ENCODE measurements at regions not wholly inside any gene's neighbourhood (a gene's known extent, or its start where the extent isn't known, plus 50 kb on each side); places are given as distances from the start of the nearest gene placed in this dataset.

DNA sequence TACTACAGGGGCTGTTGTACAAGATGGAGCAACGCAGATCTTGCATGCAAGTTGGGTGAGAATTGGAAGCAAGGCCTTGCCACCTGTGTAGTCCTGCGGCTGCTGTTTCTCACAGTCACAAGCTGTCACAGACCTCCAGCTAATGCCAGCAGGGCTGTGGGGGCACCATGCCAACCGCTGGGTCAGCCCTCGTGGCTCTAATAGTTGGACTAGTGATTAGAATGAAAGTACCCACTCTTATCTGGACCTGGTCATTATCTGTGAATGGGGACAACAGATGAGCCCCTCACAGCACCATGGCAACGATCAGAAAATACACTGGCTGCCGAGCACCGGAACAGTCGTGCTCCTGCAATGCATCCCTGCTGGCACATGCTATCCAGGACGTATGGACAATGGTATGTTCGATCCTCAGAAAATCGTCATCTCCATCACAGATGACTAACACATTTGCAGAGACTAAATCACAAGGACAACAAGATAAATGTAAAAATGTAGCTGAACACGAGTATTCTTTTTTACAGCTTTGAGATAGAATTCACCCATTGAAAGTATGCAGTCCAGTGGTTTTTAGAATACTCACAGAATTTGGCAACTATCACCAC lies 80.4 kb upstream of the CALN1 start:
- Histone ChIP-seq H3K27ac (no peak overlapping the region), H3K36me3 (no peaks in the 10 kb centered on the region), H3K4me1 (ENCODE audit: control insufficient read depth in 1 of 2, low read depth in 2 of 2) (no peaks in the 10 kb centered on the region), H3K4me3 (no peak overlapping the region), H3K27me3 (replicated peaks; ENCODE audit: insufficient read depth) (no peaks in the 10 kb centered on the region), H3K9me3 (no peaks in the 10 kb centered on the region)
- DNase-seq (ENCODE audit: low spot score) (no peak), ATAC-seq (ENCODE audit: insufficient number of reproducible peaks, low FRiP score, low read depth) (no peak)
- TF ChIP-seq, protein P1, sequence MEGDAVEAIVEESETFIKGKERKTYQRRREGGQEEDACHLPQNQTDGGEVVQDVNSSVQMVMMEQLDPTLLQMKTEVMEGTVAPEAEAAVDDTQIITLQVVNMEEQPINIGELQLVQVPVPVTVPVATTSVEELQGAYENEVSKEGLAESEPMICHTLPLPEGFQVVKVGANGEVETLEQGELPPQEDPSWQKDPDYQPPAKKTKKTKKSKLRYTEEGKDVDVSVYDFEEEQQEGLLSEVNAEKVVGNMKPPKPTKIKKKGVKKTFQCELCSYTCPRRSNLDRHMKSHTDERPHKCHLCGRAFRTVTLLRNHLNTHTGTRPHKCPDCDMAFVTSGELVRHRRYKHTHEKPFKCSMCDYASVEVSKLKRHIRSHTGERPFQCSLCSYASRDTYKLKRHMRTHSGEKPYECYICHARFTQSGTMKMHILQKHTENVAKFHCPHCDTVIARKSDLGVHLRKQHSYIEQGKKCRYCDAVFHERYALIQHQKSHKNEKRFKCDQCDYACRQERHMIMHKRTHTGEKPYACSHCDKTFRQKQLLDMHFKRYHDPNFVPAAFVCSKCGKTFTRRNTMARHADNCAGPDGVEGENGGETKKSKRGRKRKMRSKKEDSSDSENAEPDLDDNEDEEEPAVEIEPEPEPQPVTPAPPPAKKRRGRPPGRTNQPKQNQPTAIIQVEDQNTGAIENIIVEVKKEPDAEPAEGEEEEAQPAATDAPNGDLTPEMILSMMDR (IDR thresholded peaks at IDR 0.05): no peak

DNA sequence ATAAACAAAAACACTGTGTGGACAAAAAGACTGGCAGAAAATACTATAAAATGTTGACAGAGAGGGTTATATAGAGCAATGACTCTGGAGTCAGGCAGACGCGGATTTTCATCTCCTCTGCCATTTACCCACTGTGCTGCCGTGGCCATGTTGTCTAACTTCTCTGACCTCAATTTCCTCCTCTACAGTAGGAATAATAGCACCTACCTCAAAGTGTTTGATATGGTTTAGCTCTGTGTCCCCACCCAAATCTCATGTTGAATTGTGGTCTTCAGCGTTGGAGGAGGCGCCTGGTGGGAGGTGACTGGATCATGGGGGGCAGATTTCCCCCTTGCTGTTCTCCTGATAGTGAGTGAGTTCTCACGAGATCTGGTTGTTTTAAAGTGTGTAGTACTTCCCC lies 78.2 kb upstream of the CALN1 start:
- no peak overlapping the region for H3K27ac ChIP-seq
- TF ChIP-seq, protein P1 (IDR thresholded peaks at IDR 0.05): no peak
- H3K4me1 ChIP-seq (ENCODE audit: control insufficient read depth in 1 of 2, low read depth in 2 of 2): no peaks in the 10 kb centered on the region
- no peaks in the 10 kb centered on the region for H3K27me3 ChIP-seq (replicated peaks; ENCODE audit: insufficient read depth)
- ATAC-seq (ENCODE audit: insufficient number of reproducible peaks, low FRiP score, low read depth): no peak
- no peak overlapping the region for H3K4me3 ChIP-seq
- no peaks in the 10 kb centered on the region for H3K9me3 ChIP-seq
- DNase-seq (ENCODE audit: low spot score): no peak
- no peaks in the 10 kb centered on the region for H3K36me3 ChIP-seq

- no peak overlapping the region for H3K4me3 ChIP-seq
- no peaks in the 10 kb centered on the region for H3K36me3 ChIP-seq
- no peaks in the 10 kb centered on the region for H3K27me3 ChIP-seq (replicated peaks; ENCODE audit: insufficient read depth)
- no peaks in the 10 kb centered on the region for H3K9me3 ChIP-seq
- H3K27ac ChIP-seq: no peak overlapping the region
- ATAC-seq (ENCODE audit: insufficient number of reproducible peaks, low FRiP score, low read depth): no peak
- TF ChIP-seq, protein P1 (IDR thresholded peaks at IDR 0.05): no peak
- no peaks in the 10 kb centered on the region for H3K4me1 ChIP-seq (ENCODE audit: control insufficient read depth in 1 of 2, low read depth in 2 of 2)
- DNase-seq (ENCODE audit: low spot score): no peak
Measured at GRCh38 chr7:72481934-72482333, 69.8 kb upstream of the CALN1 start.

- Histone ChIP-seq H3K27ac (no peak overlapping the region), H3K4me3 (no peak overlapping the region), H3K36me3 (no peaks in the 10 kb centered on the region), H3K27me3 (replicated peaks; ENCODE audit: insufficient read depth) (no peaks in the 10 kb centered on the region), H3K4me1 (ENCODE audit: control insufficient read depth in 1 of 2, low read depth in 2 of 2) (no peaks in the 10 kb centered on the region), H3K9me3 (no peaks in the 10 kb centered on the region)
- TF ChIP-seq, protein P1 (IDR thresholded peaks at IDR 0.05): no peak
- ATAC-seq (ENCODE audit: insufficient number of reproducible peaks, low FRiP score, low read depth): no peak
- no peak for DNase-seq (ENCODE audit: low spot score)
Measured at GRCh38 chr7:72476608-72477305, 64.6 kb upstream of the CALN1 start.

GRCh38 chr7:72467237-72467636 lies 55.1 kb upstream of the CALN1 start:
- Histone ChIP-seq H3K9me3 (no peaks in the 10 kb centered on the region), H3K27ac (no peak overlapping the region), H3K4me1 (ENCODE audit: control insufficient read depth in 1 of 2, low read depth in 2 of 2) (no peaks in the 10 kb centered on the region), H3K36me3 (no peaks in the 10 kb centered on the region), H3K4me3 (no peak overlapping the region), H3K27me3 (replicated peaks; ENCODE audit: insufficient read depth) (no peaks in the 10 kb centered on the region)
- TF ChIP-seq, protein P1 (IDR thresholded peaks at IDR 0.05): no peak
- ATAC-seq (ENCODE audit: insufficient number of reproducible peaks, low FRiP score, low read depth) (no peak), DNase-seq (ENCODE audit: low spot score) (no peak)

Measured in thoracic aorta (tissue), 2 donors.